Nephron progenitor cell (in vitro differentiated cells): ENCODE measurements at regions not wholly inside any gene's neighbourhood (a gene's known extent, or its start where the extent isn't known, plus 50 kb on each side); places are given as distances from the start of the nearest gene placed in this dataset.

Source experiments
- DNase-seq: peaks from one replicate; pipeline ENCODE4 v3.0.0; 2021
- H3K27ac Mint-ChIP-seq: 2 replicates; pipeline ENCODE4 v1.8.0; 2021; ENCODE audit warnings: mild to moderate bottlenecking, moderate library complexity, mixed read lengths
- H3K27me3 Mint-ChIP-seq: 2 replicates; pipeline ENCODE4 v1.8.0; 2021; ENCODE audit warnings: mild to moderate bottlenecking, low read depth, mixed read lengths; ENCODE audit not compliant: poor library complexity
- H3K36me3 Mint-ChIP-seq: 2 replicates; pipeline ENCODE4 v1.8.0; 2021; ENCODE audit warnings: low read depth, mixed read lengths
- H3K4me1 Mint-ChIP-seq: 2 replicates; pipeline ENCODE4 v1.8.0; 2021; ENCODE audit warnings: mixed read lengths
- H3K4me3 Mint-ChIP-seq: 2 replicates; pipeline ENCODE4 v1.8.0; 2021; ENCODE audit warnings: mild to moderate bottlenecking, moderate library complexity, mixed read lengths
- H3K9me3 Mint-ChIP-seq: 2 replicates; pipeline ENCODE4 v1.8.0; 2021; ENCODE audit warnings: mild to moderate bottlenecking, moderate library complexity, mixed read lengths
- TF ChIP-seq, protein P1 (sequence below): fragments of 200-600 bp; sonication (generic); IDR thresholded peaks from 2 replicates; pipeline ENCODE4 v1.5.0; 2021; ENCODE audit warnings: antibody characterized with exemption

DNA sequence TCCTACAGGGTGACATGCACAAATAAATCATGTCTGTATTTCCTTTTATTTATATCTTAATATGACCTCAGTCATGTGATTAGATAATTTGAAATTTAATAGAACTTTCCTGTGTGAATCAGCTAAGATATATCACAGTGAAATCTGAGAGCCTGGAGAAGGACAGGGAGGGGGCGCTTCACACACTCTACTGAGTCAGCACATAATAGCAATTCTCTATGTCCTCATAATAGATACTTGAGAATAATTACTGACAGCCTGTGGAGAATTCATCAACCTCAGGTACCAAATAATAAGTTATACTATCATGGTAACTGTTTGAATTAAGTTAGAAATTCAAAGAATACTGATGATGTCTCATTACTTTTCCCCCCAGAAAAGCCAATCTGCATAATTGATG is 98.0 kb upstream of the SLC10A2 start:
- Mint-ChIP-seq H3K36me3 (no peaks in the 10 kb centered on the region), H3K27ac (no peak overlapping the region), H3K4me1 (no peaks in the 10 kb centered on the region), H3K4me3 (no peak overlapping the region), H3K9me3 (peaks cover 7% of the 10 kb centered on the region), H3K27me3 (peaks cover 3% of the 10 kb centered on the region)
- DNase-seq = no peak
- TF ChIP-seq, protein P1, sequence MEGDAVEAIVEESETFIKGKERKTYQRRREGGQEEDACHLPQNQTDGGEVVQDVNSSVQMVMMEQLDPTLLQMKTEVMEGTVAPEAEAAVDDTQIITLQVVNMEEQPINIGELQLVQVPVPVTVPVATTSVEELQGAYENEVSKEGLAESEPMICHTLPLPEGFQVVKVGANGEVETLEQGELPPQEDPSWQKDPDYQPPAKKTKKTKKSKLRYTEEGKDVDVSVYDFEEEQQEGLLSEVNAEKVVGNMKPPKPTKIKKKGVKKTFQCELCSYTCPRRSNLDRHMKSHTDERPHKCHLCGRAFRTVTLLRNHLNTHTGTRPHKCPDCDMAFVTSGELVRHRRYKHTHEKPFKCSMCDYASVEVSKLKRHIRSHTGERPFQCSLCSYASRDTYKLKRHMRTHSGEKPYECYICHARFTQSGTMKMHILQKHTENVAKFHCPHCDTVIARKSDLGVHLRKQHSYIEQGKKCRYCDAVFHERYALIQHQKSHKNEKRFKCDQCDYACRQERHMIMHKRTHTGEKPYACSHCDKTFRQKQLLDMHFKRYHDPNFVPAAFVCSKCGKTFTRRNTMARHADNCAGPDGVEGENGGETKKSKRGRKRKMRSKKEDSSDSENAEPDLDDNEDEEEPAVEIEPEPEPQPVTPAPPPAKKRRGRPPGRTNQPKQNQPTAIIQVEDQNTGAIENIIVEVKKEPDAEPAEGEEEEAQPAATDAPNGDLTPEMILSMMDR = no peak

DNA sequence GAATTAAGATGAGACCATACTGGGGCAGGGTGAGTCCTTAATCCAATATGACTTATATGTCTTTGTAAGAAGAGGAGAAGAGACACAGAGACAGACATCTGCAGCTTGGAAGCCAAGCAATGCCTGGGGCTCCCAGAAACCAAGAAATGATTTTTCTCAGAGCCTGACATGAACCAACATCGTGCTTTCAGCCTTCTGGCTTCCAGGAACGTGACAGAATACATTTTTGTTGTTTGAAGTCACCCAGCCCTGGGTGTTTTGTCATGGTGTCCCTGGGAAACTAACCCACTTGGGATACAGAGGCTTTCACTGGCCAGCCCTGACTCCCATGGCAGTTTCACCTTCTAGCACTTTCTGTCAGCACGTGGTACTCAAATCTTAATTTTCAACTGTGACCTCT is 95.3 kb upstream of the SLC10A2 start:
- no peaks in the 10 kb centered on the region for H3K36me3 Mint-ChIP-seq
- H3K4me1 Mint-ChIP-seq = peaks cover 5% of the 10 kb centered on the region
- TF ChIP-seq, protein P1 = no peak
- DNase-seq = no peak
- H3K4me3 Mint-ChIP-seq = no peak overlapping the region
- peaks cover 3% of the 10 kb centered on the region for H3K9me3 Mint-ChIP-seq
- H3K27me3 Mint-ChIP-seq = peaks cover 3% of the 10 kb centered on the region
- no peak overlapping the region for H3K27ac Mint-ChIP-seq

DNA sequence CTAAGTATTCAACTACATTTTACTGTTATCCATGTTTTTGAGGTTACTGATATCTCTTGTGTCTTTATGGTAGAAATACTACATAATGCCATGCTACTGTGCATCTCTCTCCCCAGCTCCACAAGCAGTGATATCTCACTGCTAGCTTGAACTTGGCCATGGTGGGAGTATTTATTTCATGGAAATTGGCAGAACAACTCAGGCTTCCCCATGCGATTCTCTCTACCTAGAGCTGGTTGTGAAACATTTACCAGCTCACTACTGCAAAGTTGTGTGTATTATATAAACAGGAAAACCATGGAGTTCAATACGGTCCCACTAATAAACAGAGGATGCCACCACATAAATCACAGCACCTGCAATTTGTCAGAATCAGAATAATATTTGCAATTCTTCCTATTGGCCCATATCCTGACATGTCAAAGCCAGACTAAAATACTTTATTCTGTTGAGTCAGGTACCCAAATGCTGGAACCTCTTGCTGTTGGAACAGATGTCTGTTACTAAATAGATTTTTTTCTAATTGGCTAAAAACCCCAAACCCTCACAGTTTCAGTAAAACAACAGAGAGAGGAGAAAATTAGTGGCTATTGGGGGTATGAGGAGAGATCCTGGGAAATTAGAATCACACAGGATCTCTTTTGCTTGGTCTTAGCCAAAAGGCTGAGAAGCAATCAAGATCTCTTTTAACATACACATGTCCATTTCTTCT is 91.4 kb upstream of the SLC10A2 start:
- TF ChIP-seq, protein P1 = no peak
- Mint-ChIP-seq H3K9me3 (no peaks in the 10 kb centered on the region), H3K36me3 (no peaks in the 10 kb centered on the region), H3K27me3 (peaks cover 3% of the 10 kb centered on the region), H3K4me1 (peaks cover 24% of the 10 kb centered on the region), H3K4me3 (no peak overlapping the region), H3K27ac (peak overlapping the region; percentile 58)
- DNase-seq = no peak

DNA sequence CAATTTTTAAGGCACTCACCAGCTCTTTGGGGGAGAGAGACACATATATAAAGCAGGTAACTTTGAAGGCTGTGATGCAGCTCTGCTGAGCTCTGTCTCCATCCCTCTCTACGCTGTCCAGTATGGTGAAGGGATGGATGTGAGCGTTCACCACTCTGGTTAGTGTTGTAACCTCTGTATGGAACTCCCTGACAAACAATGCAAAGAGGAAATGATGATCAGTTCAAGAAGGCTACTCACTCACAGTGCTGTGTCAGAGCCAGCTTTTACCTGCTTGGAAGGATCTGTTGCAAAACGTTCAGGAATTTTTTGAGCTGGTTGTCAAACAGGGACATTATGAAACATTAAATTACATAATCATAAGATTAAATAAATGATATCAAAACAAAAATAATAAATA is 90.8 kb upstream of the SLC10A2 start:
- Mint-ChIP-seq H3K4me3 (no peak overlapping the region), H3K36me3 (no peaks in the 10 kb centered on the region), H3K4me1 (peaks cover 24% of the 10 kb centered on the region), H3K27ac (no peak overlapping the region), H3K9me3 (no peaks in the 10 kb centered on the region), H3K27me3 (peaks cover 2% of the 10 kb centered on the region)
- TF ChIP-seq, protein P1 = no peak
- DNase-seq = no peak

DNA sequence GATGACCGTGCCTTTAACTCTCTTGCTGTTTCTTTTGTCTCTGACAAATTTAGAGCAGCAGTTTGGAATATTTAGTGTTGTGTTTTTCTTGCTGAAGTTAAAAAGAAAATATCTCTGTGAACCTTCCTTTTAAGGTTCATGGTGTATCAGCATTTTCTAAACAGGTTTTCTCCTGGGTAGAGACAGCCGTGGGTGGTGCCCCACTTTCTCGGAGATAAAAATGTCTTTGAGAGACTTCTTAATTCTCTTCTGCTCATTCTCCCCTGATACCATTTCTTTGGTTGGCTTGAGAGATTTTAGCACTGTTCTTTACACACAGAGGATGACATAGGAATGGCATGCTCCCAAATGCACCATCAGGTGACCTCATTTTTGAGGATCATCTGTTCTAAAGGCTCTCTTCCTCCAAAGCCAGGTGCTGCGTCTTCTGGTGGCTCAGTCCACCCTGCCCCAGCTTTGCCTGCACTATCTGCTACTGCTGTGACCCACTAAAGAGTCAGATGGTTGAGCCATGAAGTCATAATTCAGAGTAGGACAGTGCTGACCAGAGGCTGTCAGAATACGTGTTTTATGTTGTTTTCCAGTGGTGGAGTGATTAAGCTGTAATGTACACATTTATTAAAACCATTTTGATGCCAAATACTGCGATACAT is 90.3 kb upstream of the SLC10A2 start:
- Mint-ChIP-seq H3K27me3 (no peaks in the 10 kb centered on the region), H3K4me3 (no peak overlapping the region), H3K9me3 (no peaks in the 10 kb centered on the region), H3K36me3 (no peaks in the 10 kb centered on the region), H3K4me1 (peaks cover 24% of the 10 kb centered on the region), H3K27ac (peak overlapping the region; percentile 36)
- TF ChIP-seq, protein P1 = no peak
- DNase-seq = no peak

DNA sequence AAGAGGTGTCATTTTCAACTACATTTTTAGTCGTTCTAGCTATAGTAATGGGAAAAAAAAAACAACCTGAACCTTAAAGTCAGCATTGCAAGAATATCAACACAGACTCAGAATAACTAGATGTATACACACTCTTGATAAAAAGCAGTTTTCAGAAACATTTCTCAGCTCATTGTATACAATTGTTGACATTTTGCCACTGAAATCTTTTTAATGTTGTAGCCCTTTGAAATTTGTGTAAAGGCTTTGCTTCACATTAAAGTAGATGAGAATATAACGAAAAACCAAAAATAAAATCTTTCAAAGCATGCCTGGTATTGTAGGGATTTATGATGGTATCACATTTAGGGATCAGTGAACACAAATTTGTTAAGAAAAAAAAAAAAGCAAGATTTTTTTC is 87.2 kb upstream of the SLC10A2 start:
- Mint-ChIP-seq H3K4me1 (peaks cover 24% of the 10 kb centered on the region), H3K27me3 (no peaks in the 10 kb centered on the region), H3K36me3 (no peaks in the 10 kb centered on the region), H3K9me3 (no peaks in the 10 kb centered on the region), H3K27ac (no peak overlapping the region), H3K4me3 (no peak overlapping the region)
- no peak for DNase-seq
- TF ChIP-seq, protein P1 = no peak
